Gastrocnemius medialis (tissue), 4 donors: ENCODE measurements at regions not wholly inside any gene's neighbourhood (a gene's known extent, or its start where the extent isn't known, plus 50 kb on each side); places are given as distances from the start of the nearest gene placed in this dataset.
"Not testable (repeated sequence)": the region's sequence is repeated elsewhere in the genome, so short reads cannot be mapped to it uniquely, and the experiment has no call there.

Experiments used
- POLR2A ChIP-seq, 2 donors: fragments of 450-650 bp; IDR thresholded peaks; one replicate each; pipeline ENCODE4 v1.6.1; 2017; ENCODE audit warnings: antibody characterized with exemption in 2 of 2, mild to moderate bottlenecking in 2 of 2, moderate library complexity in 2 of 2
- TF ChIP-seq, protein P1 (sequence below), 5 experiments: fragments of 450-650 bp in 3 of 5; fragments of 200-600 bp in 2 of 5; sonication (generic) in 2 of 5; IDR thresholded peaks in 4 of 5; conservative IDR thresholded peaks in 1 of 5; 1 replicate in 4 of 5; 2 replicates in 1 of 5; pipeline ENCODE4 v1.5.1; 2016 to 2019; ENCODE audit warnings: antibody characterized with exemption in 5 of 5, mild to moderate bottlenecking in 3 of 5, moderate library complexity in 3 of 5

DNA sequence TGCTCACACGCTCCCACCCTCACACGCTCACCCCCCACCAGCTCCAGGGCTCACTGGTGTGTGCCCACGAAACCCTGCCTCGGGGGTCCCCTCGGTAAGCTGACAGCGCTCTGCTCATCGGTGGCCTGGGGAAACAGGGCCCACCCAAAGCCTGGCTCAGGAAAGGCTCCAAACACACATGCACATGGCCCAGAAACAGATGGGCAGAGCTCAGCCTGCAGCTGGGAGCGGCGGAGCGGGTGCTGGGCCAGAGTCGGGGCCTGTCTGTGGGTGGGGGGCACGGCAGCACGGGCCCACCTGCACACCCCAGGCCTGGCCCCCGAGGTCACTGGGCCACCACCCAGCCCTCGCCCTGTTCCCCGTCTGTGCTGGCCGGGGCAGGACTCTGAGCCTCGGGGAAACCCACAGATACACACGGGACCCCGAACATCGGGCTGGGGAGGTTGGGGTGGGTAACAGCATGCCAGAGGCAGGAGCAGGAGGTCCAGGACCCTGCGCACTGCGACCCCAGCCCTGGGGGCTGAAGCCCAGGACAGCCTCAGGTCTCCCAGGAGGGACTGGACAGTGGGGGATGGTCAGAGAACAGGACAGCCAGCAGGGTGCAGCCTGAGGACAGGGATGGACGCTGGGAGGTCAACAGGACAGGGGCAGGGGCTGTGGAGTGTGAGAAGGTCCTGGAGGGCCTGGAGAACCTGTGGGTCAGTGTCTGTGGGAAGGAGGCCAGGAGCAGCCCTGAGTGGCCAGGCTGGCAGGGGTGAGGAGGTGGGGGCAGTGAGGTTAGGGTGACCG is 165.1 kb downstream of the TMEM121 start:
- TF ChIP-seq, protein P1, sequence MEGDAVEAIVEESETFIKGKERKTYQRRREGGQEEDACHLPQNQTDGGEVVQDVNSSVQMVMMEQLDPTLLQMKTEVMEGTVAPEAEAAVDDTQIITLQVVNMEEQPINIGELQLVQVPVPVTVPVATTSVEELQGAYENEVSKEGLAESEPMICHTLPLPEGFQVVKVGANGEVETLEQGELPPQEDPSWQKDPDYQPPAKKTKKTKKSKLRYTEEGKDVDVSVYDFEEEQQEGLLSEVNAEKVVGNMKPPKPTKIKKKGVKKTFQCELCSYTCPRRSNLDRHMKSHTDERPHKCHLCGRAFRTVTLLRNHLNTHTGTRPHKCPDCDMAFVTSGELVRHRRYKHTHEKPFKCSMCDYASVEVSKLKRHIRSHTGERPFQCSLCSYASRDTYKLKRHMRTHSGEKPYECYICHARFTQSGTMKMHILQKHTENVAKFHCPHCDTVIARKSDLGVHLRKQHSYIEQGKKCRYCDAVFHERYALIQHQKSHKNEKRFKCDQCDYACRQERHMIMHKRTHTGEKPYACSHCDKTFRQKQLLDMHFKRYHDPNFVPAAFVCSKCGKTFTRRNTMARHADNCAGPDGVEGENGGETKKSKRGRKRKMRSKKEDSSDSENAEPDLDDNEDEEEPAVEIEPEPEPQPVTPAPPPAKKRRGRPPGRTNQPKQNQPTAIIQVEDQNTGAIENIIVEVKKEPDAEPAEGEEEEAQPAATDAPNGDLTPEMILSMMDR (IDR thresholded peaks at IDR 0.05 in 4 of 5, conservative IDR thresholded peaks at IDR 0.05 in 1 of 5): not testable (repeated sequence)
- TF ChIP-seq POLR2A (IDR thresholded peaks at IDR 0.05): not testable (repeated sequence)
